DND-41 (cell line): ENCODE measurements at regions not wholly inside any gene's neighbourhood (a gene's known extent, or its start where the extent isn't known, plus 50 kb on each side); places are given as distances from the start of the nearest gene placed in this dataset.

ENCODE experiments used
- ATAC-seq: fragments of 200-7000 bp; cut with Tn5 transposase; 3 replicates; pipeline ENCODE4 v1.9.1; 2021; ENCODE audit warnings: low read depth; ENCODE audit not compliant: insufficient read depth
- DNase-seq: peaks from one replicate; pipeline ENCODE4 v3.0.0-alpha.2; 2020
- H2AFZ ChIP-seq: 2 replicates; pipeline ENCODE4 v1.6.0; 2012; ENCODE audit warnings: low read depth, low read length
- H3K27ac ChIP-seq: 2 replicates; pipeline ENCODE4 v1.5.1; 2012; ENCODE audit warnings: low read length, inconsistent platforms
- H3K27me3 ChIP-seq: fragments of 200-600 bp; sonication (generic); 2 replicates; pipeline ENCODE4 v1.6.0; 2012; ENCODE audit warnings: low read length, mild to moderate bottlenecking, inconsistent platforms; ENCODE audit not compliant: insufficient read depth, poor library complexity
- H3K36me3 ChIP-seq: 2 replicates; pipeline ENCODE4 v1.5.1; 2012; ENCODE audit warnings: low read length, inconsistent platforms; ENCODE audit not compliant: insufficient read depth
- H3K4me1 ChIP-seq: 2 replicates; pipeline ENCODE4 v1.5.1; 2012; ENCODE audit warnings: mild to moderate bottlenecking, low read length; ENCODE audit not compliant: insufficient read depth
- H3K4me2 ChIP-seq: 2 replicates; pipeline ENCODE4 v1.6.0; 2012; ENCODE audit warnings: mild to moderate bottlenecking, moderate library complexity, low read length, inconsistent platforms; ENCODE audit not compliant: insufficient read depth
- H3K4me3 ChIP-seq, 2 experiments: fragments of 200-600 bp in 1 of 2; shearing (Covaris generic) in 1 of 2; 2 replicates each; pipeline ENCODE4 v1.5.1; 2012 to 2016; ENCODE audit warnings: inconsistent platforms in 2 of 2, low read length in 2 of 2, mild to moderate bottlenecking in 2 of 2, low read depth in 1 of 2, moderate library complexity in 1 of 2
- H3K79me2 ChIP-seq: 2 replicates; pipeline ENCODE4 v1.6.0; 2012; ENCODE audit warnings: low read length, inconsistent platforms; ENCODE audit not compliant: insufficient read depth
- H3K9ac ChIP-seq: 2 replicates; pipeline ENCODE4 v1.6.0; 2012; ENCODE audit warnings: low read depth, mild to moderate bottlenecking, inconsistent platforms, low read length, moderate library complexity
- H3K9me3 ChIP-seq: 2 replicates; pipeline ENCODE4 v1.5.1; 2012; ENCODE audit warnings: low read length, moderate library complexity, mild to moderate bottlenecking, inconsistent platforms; ENCODE audit not compliant: insufficient read depth, severe bottlenecking
- H4K20me1 ChIP-seq: 2 replicates; pipeline ENCODE4 v1.6.0; 2012; ENCODE audit warnings: low read length; ENCODE audit not compliant: insufficient read depth
- CTCF ChIP-seq: IDR thresholded peaks from 2 replicates; pipeline ENCODE4 v1.5.1; 2012; ENCODE audit warnings: borderline replicate concordance, low read length, moderate library complexity, mild to moderate bottlenecking; ENCODE audit not compliant: poor library complexity, severe bottlenecking; ENCODE audit errors: extremely low read depth
- EZH2 ChIP-seq: IDR thresholded peaks from 3 replicates; pipeline ENCODE4 v1.6.1; 2012; ENCODE audit warnings: borderline replicate concordance, low read depth, mild to moderate bottlenecking, moderate library complexity, low read length, inconsistent platforms; ENCODE audit not compliant: severe bottlenecking

GRCh38 chr5:171668097-171668412, 117.6 kb upstream of the SMIM23 start:
- Histone ChIP-seq H3K4me1 (no peaks in the 10 kb centered on the region), H3K4me2 (no peak overlapping the region), H3K27me3 (peaks cover 8% of the 10 kb centered on the region), H3K27ac (no peak overlapping the region), H3K79me2 (no peaks in the 10 kb centered on the region), H3K9ac (no peak overlapping the region), H3K4me3 (no peak overlapping the region), H2AFZ (no peak overlapping the region), H3K36me3 (no peaks in the 10 kb centered on the region), H3K9me3 (no peaks in the 10 kb centered on the region), H4K20me1 (no peaks in the 10 kb centered on the region)
- DNase-seq (no peak), ATAC-seq (no peak)
- TF ChIP-seq CTCF (no peak), EZH2 (no peak)

GRCh38 chr5:171669571-171669970, 116.0 kb upstream of the SMIM23 start:
- Histone ChIP-seq H3K4me1 (no peaks in the 10 kb centered on the region), H3K27me3 (peaks cover 8% of the 10 kb centered on the region), H3K4me3 (no peak overlapping the region), H3K9ac (no peak overlapping the region), H3K4me2 (no peak overlapping the region), H3K79me2 (no peaks in the 10 kb centered on the region), H3K27ac (no peak overlapping the region), H4K20me1 (no peaks in the 10 kb centered on the region), H3K9me3 (no peaks in the 10 kb centered on the region), H3K36me3 (no peaks in the 10 kb centered on the region), H2AFZ (no peak overlapping the region)
- ATAC-seq (no peak), DNase-seq (no peak)
- TF ChIP-seq EZH2 (no peak), CTCF (no peak)

- TF ChIP-seq EZH2 (no peak), CTCF (no peak)
- H3K27me3 ChIP-seq = peaks cover 28% of the 10 kb centered on the region
- no peak overlapping the region for H3K4me3 ChIP-seq
- no peak for ATAC-seq
- no peak for DNase-seq
- no peak overlapping the region for H3K27ac ChIP-seq
- no peaks in the 10 kb centered on the region for H4K20me1 ChIP-seq
- H3K36me3 ChIP-seq = no peaks in the 10 kb centered on the region
- H3K9me3 ChIP-seq = no peaks in the 10 kb centered on the region
- H3K4me2 ChIP-seq = no peak overlapping the region
- H2AFZ ChIP-seq = no peak overlapping the region
- H3K79me2 ChIP-seq = no peaks in the 10 kb centered on the region
- no peaks in the 10 kb centered on the region for H3K4me1 ChIP-seq
- H3K9ac ChIP-seq = no peak overlapping the region
Measured at GRCh38 chr5:171672556-171672955, 113.1 kb upstream of the SMIM23 start.

GRCh38 chr5:171673328-171673727, 112.3 kb upstream of the SMIM23 start:
- ATAC-seq = no peak

More at GRCh38 chr5:171673328-171673727, 112.3 kb upstream of the SMIM23 start:
- TF ChIP-seq CTCF (no peak), EZH2 (no peak)
- Histone ChIP-seq H3K27ac (no peak overlapping the region), H2AFZ (no peak overlapping the region), H3K79me2 (no peaks in the 10 kb centered on the region), H3K4me1 (no peaks in the 10 kb centered on the region), H3K4me2 (no peak overlapping the region), H3K4me3 (no peak overlapping the region), H3K9ac (no peak overlapping the region), H3K36me3 (no peaks in the 10 kb centered on the region), H3K9me3 (no peaks in the 10 kb centered on the region), H4K20me1 (no peaks in the 10 kb centered on the region), H3K27me3 (peaks cover 28% of the 10 kb centered on the region)
- no peak for DNase-seq
